ENCODE measurements at regions not wholly inside any gene's neighbourhood (a gene's known extent, or its start where the extent isn't known, plus 50 kb on each side); places are given as distances from the start of the nearest gene placed in this dataset.

GRCh38 chr16:60816461-60816860 lies 1219.8 kb downstream of the CDH8 start:
- no peak overlapping the region for H3K4me3 ChIP-seq (ENCODE audit: low read length)
- H3K9me2 ChIP-seq (replicated peaks; ENCODE audit: low read length): no peaks in the 10 kb centered on the region
- no peaks in the 10 kb centered on the region for H3K79me2 ChIP-seq (ENCODE audit: low read length)
- BruUV-seq (replicated peaks): no TSS peak
- intact Hi-C loops (cut with micrococcal nuclease): no loop called here
- H3K4me2 ChIP-seq (ENCODE audit: low read length): no peak overlapping the region
- H3K9me3 ChIP-seq (ENCODE audit: low read length): 0 out of 2 replicates have a peak, but pooled peaks cover 4% of the 10 kb centered on the region
- TF ChIP-seq EZH2 (IDR thresholded peaks at IDR 0.05; ENCODE audit: low read length, unreplicated experiment) (no peak), EZH2phosphoT487 (IDR thresholded peaks at IDR 0.05; ENCODE audit: borderline replicate concordance, low read length) (no peak)
- TF ChIP-seq, protein P1, sequence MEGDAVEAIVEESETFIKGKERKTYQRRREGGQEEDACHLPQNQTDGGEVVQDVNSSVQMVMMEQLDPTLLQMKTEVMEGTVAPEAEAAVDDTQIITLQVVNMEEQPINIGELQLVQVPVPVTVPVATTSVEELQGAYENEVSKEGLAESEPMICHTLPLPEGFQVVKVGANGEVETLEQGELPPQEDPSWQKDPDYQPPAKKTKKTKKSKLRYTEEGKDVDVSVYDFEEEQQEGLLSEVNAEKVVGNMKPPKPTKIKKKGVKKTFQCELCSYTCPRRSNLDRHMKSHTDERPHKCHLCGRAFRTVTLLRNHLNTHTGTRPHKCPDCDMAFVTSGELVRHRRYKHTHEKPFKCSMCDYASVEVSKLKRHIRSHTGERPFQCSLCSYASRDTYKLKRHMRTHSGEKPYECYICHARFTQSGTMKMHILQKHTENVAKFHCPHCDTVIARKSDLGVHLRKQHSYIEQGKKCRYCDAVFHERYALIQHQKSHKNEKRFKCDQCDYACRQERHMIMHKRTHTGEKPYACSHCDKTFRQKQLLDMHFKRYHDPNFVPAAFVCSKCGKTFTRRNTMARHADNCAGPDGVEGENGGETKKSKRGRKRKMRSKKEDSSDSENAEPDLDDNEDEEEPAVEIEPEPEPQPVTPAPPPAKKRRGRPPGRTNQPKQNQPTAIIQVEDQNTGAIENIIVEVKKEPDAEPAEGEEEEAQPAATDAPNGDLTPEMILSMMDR (conservative IDR thresholded peaks at IDR 0.05; ENCODE audit: low read depth, low read length): no peak
- no peaks in the 10 kb centered on the region for H4K20me1 ChIP-seq (ENCODE audit: low read length)
- POLR2A ChIA-PET (ENCODE audit: unreplicated experiment): no interaction called here
- DNase-seq: no peak
- H3K4me1 ChIP-seq (ENCODE audit: insufficient read depth, low read length): no peaks in the 10 kb centered on the region
- H3K27me3 ChIP-seq (ENCODE audit: low read length): no peaks in the 10 kb centered on the region
- no peak overlapping the region for H3K27ac ChIP-seq (ENCODE audit: low read length)
- no peaks in the 10 kb centered on the region for H3K36me3 ChIP-seq (ENCODE audit: low read depth, low read length)
- no peak overlapping the region for H3K9ac ChIP-seq (ENCODE audit: low read length)
- CTCF ChIA-PET: no interaction called here
- no peaks in the 10 kb centered on the region for H3F3A ChIP-seq (ENCODE audit: low read length, unreplicated experiment)
- ATAC-seq: no peak
- H2AFZ ChIP-seq (ENCODE audit: low read length): no peak overlapping the region

DNA sequence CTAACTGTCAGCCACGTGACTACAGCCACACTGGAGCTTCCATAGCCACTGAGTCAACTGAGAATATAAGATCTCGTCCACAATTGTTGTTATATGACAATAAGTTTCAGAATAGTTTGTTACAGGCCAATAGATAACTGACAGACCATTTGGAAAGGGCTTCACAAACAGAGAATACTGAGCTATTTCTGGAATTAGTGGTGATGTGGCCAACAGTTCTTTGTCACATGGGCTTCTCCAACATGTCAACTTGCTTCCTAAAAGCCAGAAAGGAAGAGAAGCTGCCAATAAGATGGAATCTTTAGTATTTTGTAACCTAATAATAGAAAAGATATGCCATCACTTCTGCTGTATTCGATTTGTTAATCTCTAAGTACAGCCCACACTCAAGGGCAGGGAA lies 1220.4 kb downstream of the CDH8 start:
- Histone ChIP-seq H3K4me2 (ENCODE audit: low read length) (no peak overlapping the region), H4K20me1 (ENCODE audit: low read length) (no peaks in the 10 kb centered on the region), H3K4me1 (ENCODE audit: insufficient read depth, low read length) (no peaks in the 10 kb centered on the region), H3K9me3 (ENCODE audit: low read length) (0 out of 2 replicates have a peak, but pooled peaks cover 4% of the 10 kb centered on the region), H3K27me3 (ENCODE audit: low read length) (no peaks in the 10 kb centered on the region), H3K9me2 (replicated peaks; ENCODE audit: low read length) (no peaks in the 10 kb centered on the region), H2AFZ (ENCODE audit: low read length) (no peak overlapping the region), H3K4me3 (ENCODE audit: low read length) (no peak overlapping the region), H3K36me3 (ENCODE audit: low read depth, low read length) (no peaks in the 10 kb centered on the region), H3K79me2 (ENCODE audit: low read length) (no peaks in the 10 kb centered on the region), H3F3A (ENCODE audit: low read length, unreplicated experiment) (no peaks in the 10 kb centered on the region), H3K9ac (ENCODE audit: low read length) (no peak overlapping the region), H3K27ac (ENCODE audit: low read length) (no peak overlapping the region)
- CTCF ChIA-PET: no interaction called here
- DNase-seq (no peak), ATAC-seq (no peak)
- no TSS peak for BruUV-seq (replicated peaks)
- TF ChIP-seq EZH2 (IDR thresholded peaks at IDR 0.05; ENCODE audit: low read length, unreplicated experiment): no peak
- TF ChIP-seq EZH2phosphoT487 (IDR thresholded peaks at IDR 0.05; ENCODE audit: borderline replicate concordance, low read length): no peak
- TF ChIP-seq, protein P1 (conservative IDR thresholded peaks at IDR 0.05; ENCODE audit: low read depth, low read length): no peak
- POLR2A ChIA-PET (ENCODE audit: unreplicated experiment): no interaction called here
- intact Hi-C loops (cut with micrococcal nuclease): no loop called here

DNA sequence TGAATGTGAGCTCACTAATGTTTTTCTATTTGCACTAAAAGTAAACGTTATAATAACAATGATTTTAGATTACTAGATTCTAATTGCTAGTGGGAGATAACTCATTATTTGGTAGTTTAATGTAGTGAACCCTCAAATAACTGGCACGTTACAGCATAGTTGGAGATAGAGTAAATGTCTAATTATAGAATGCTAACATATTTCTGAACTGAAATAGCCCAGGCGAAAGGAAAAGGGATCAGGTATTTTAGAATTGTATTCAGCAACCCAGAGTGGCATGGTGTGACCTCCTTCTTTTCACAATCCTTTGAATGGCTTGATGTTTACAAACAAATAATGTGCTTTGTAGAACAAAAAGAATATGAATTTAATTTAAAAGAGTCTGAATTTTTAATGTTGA lies 1221.2 kb downstream of the CDH8 start:
- BruUV-seq (replicated peaks): no TSS peak
- no peak overlapping the region for H2AFZ ChIP-seq (ENCODE audit: low read length)
- H3K4me2 ChIP-seq (ENCODE audit: low read length): no peak overlapping the region
- no peak for TF ChIP-seq EZH2phosphoT487 (IDR thresholded peaks at IDR 0.05; ENCODE audit: borderline replicate concordance, low read length)
- no peak for TF ChIP-seq EZH2 (IDR thresholded peaks at IDR 0.05; ENCODE audit: low read length, unreplicated experiment)
- TF ChIP-seq, protein P1 (conservative IDR thresholded peaks at IDR 0.05; ENCODE audit: low read depth, low read length): no peak
- no peaks in the 10 kb centered on the region for H4K20me1 ChIP-seq (ENCODE audit: low read length)
- H3K27ac ChIP-seq (ENCODE audit: low read length): no peak overlapping the region
- ChIA-PET POLR2A (ENCODE audit: unreplicated experiment) (no interaction called here), CTCF (no interaction called here)
- ATAC-seq (no peak), DNase-seq (no peak)
- H3K9me3 ChIP-seq (ENCODE audit: low read length): 0 out of 2 replicates have a peak, but pooled peaks cover 4% of the 10 kb centered on the region
- no peaks in the 10 kb centered on the region for H3K36me3 ChIP-seq (ENCODE audit: low read depth, low read length)
- no peaks in the 10 kb centered on the region for H3K9me2 ChIP-seq (replicated peaks; ENCODE audit: low read length)
- H3K4me1 ChIP-seq (ENCODE audit: insufficient read depth, low read length): no peaks in the 10 kb centered on the region
- intact Hi-C loops (cut with micrococcal nuclease): no loop called here
- no peaks in the 10 kb centered on the region for H3K27me3 ChIP-seq (ENCODE audit: low read length)
- H3K4me3 ChIP-seq (ENCODE audit: low read length): no peak overlapping the region
- no peaks in the 10 kb centered on the region for H3K79me2 ChIP-seq (ENCODE audit: low read length)
- H3F3A ChIP-seq (ENCODE audit: low read length, unreplicated experiment): no peaks in the 10 kb centered on the region
- H3K9ac ChIP-seq (ENCODE audit: low read length): no peak overlapping the region

Data from PC-3 (cell line).